ENCODE measurements at regions not wholly inside any gene's neighbourhood (a gene's known extent, or its start where the extent isn't known, plus 50 kb on each side); places are given as distances from the start of the nearest gene placed in this dataset.
A peak's percentile ranks its signal among the peaks of the same experiment; 100 is the strongest.

DNA sequence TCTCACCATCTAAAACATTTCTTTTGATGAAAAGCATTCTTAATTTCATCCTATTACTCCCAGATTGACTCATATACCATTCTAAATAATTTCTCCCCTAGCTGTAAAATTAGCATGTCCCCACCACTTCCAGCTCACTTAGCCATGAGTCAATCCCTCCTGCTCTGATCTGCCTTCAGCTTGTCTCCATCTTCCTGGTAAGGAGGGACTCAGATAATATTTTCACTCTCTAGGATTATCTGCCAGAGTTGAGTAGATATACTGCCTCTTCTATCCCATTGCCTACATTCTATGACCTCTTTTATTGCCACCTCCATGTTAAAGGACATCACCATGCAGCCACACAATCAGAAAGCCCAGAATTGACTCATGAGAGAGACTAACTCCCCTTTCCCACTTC lies 348.8 kb upstream of the POU3F2 start:
- DNase-seq: no peak

DNA sequence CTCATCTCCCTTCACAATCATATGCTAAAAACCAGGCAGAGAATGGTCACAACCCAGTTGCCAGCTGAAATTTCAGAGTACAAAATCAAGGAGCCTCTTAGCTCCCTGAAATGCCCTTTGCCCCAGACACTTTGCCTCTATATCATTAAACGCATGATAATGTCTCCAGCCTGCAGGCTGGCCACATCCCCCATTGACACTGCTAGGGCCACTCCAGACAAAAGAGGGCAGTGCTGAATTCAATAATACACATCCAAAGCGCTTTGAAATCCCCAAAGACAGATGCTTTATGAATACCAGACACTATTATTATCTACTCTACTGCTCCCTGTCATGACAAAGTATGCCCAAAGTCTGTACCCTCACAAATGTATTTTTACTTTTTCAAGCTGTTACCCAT lies 348.3 kb upstream of the POU3F2 start:
- no peak for DNase-seq

DNA sequence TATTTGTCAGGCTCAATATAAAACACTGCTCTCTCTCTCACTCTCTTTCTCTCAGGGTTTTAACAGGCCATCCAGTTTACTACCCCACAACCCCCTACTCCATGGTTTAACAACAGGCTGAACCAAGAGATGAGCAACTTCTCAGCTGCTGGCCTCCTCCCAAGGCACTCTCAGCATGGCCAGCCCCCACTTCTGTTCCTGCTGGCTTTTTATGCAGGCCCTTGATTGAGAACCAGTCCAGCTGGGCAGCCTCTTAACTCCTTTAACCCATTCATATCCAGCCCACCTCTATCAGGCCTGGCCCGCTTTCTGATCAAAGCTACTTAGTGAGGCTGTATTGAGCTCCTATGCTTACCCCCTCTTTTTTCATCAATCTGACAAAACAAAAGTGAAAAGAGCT lies 346.8 kb upstream of the POU3F2 start:
- DNase-seq: no peak

DNA sequence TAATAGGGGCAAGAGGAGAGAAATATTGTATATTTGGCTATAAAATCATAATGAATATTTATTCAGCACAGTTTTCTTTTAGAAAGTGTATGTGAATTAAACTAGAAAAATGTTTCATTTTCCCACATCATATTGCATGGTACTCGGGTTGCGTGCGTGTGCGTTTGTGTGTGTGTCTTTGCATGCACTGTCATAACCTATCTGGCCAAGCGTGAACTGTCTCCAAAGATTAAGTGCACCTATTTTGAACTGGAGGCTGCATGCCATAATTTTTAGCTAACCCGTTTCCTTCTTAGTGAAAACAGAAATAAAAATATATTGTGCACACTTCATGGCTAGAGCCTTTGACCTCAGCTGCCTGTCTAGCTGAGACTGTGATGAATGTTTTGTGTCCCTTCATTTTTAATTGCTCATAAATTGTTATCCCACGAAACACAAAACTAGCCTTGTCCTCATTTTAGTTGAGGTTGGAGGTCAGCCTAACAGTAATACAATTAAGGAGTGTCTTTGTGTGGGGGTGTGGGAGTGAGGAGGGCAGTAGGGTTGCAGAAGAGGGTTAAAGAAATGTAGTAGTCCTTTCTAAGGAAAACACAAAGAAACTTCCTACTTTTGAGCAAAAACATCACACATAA lies 336.1 kb upstream of the POU3F2 start:
- DNase-seq: no peak

DNA sequence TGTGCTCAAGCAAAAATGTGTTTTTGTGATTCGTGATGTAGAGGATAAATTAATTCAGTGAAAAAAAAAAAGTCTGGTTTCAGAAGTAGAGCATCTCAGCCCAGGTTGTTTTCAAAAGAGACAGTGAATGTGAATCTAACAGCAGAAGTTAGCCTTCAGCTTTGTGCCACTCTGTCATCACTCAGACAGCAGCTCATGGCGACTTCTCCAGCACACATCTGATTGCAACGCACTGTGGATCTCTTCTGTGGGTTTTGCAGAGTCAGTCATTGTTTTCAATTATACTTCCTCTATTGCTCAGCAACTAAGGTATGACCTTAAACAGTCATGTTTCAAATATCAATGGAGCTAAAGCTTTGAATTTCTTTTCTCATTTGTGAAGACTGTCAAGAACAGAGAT lies 335.5 kb upstream of the POU3F2 start:
- no peak for DNase-seq

DNA sequence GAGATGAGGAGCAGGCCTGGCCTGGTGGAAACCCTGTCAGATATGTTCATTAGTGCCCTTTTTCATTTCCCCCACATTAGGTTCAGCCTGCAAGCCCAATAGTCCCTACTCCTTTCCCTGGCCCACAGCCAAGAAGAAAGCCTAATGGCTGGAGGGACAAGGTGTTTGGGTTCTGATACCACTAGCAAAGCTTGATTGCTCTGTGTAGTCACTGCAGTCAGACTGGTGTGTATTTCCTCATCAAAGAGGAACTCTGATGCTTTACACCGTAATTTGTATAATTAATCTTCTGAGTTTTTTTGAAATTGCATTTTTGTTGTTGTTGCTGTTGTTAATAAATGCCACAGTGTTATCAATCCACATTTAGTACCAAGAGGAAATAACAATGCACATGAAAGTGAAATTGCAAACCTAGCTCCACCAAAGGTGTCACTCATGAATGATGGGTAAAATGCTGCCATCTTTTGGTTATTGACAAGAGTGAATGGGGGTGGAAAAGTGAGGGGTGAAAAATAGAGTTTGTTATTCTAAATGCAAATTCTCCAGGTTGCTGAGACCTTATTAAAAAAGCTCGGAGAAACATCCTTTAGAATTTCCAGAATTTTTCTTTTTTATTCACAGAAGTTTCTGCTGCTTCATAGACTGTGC lies 320.2 kb upstream of the POU3F2 start:
- DNase-seq: no peak

DNA sequence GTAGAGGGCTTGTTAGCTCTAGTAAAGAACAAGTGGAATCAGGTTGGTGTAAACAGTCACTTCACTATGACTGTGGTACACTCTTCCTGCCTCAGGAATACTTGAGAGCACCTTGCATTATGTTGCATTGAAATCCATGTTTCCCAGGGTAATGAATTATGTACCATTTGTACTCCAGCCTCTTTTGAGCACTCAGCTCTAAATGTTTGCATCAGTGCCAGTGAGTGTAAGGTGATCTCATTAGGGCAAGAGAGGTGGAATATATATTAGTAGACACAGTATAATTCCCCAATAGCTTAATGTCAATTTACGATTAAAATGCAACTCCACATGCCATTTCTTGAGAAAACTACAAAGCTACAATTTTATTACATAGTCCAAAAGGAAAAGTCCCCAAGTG lies 319.6 kb upstream of the POU3F2 start:
- DNase-seq: peak; percentile 64

DNA sequence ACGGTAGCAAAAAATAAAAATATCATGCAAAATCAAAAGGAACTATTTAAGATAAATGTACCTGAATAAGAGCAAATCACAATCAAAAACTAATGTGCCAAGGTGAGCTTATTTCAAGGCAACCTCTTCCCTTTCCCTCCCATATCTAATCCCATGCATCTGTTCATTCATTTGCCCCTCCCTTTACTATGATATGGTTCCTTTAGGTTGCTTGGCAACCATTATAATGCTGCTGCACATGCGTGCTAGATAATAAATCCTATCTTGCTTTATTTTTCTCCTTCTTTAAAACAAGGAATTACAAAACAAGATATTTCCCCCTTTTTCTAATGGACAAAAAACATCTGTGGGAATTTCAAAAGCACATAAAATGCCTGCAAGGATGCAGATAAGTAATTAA lies 318.2 kb upstream of the POU3F2 start:
- no peak for DNase-seq

DNA sequence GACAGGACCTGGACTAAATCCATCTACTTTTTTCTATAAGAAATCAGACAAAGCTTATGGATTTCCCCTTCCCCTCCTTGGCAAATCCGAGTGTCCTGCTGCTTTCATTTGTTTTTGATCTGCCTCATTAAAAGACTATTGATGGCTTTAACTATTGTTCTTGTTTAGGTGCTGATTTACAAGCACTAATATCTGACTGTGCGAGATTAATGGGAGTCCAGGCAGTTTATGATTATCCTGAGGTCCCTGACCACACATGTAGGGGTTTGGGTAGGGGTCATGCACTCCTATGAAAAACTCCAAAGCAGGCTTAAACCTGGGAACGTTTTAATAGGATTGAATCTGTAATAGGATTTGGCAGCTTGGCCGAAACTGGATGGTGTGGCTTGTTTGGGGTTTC lies 317.5 kb upstream of the POU3F2 start:
- no peak for DNase-seq

DNA sequence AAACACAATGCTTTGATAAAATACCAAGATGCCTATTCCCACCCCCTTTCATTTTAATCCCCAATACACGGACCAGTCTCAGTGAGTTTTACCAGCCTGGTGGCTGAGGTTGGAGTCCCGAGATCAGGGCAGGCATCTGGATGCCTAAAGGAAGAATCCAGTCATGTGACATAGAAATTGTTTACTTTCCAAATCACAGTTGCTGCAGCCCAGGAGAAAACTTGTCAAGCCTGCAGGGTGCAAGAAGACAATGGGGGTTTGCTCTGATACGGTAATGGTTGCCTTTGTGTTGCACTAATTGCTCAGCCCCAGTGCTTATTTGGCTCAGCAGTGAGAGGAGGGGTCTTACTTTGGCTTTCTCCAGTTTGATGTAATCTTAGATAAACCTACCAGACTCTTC lies 308.5 kb upstream of the POU3F2 start:
- DNase-seq: no peak

DNA sequence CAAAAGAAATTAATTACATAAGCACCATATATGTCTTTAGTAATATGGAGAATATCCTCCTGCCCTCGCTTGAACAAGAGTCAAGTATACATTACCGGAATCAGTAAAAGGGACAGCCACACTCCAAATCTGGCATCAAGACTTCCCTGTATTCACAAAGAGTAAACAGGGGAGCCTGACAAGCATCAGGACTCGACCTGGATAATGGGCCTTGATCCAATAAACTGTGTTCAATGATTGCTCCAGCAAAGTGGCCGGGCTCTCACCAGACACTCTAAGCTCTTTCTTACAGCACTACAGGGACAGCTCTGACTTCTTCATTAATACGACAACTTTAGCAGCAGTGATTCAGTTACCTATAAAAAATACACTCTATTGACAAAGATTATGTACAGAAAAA lies 307.9 kb upstream of the POU3F2 start:
- peak; percentile 61 for DNase-seq

DNA sequence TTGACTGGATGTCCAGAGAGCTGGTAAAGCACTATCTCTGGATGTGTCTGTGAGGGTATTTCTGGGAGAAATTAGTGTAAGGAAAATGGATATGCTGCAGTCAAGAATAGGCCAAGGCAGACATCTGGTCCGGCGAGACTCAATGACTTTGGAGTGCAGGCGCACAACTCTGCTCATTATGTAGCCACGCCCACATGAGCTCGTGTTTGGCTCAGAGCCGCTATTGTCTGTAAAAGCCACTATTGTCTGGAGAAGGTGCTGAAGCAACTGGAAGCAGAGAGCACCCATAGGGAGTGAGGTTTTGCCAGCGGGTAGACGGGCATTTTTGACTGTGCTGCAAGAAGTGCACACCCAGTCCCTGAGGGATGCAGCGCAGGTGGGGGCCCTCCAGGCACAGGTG lies 305.0 kb upstream of the POU3F2 start:
- no peak for DNase-seq

DNA sequence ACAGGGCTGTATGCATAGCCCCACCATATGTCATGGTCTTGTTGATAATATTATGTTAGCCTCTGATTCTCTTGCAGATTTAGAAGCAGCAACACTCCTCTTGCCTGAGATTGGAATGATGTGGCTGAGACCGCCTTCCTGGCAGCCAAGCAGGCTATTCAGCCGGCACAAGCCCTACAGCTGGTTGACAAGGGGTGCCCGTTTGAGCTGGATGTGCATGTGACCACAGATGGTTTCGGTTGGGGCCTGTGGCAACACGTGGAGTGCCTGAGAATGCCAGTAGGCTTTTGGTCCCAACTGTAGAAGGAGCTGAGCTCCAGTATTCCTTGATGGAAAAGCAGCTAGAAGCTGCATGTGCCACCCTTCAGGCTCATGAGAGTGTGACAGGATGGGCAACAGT lies 303.6 kb upstream of the POU3F2 start:
- no peak for DNase-seq

DNA sequence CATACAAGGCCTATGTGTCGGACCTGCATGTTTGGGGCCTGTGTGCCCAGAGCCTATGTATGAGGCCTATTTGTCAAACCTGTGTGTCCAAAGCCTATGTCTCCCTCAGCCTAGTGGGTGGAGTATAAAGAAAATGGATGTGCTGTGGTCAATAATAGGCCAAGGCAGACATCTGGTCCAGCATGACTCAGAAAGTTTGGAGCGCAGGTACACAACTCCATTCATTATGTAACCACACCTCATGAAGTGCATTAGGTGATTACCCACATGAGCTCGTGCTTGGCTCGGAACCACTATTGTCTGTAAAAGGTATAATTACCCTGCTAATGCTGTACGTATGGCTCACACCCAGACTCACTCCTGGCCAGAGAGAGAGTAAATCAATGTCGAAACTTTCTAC lies 302.4 kb upstream of the POU3F2 start:
- no peak for DNase-seq

DNA sequence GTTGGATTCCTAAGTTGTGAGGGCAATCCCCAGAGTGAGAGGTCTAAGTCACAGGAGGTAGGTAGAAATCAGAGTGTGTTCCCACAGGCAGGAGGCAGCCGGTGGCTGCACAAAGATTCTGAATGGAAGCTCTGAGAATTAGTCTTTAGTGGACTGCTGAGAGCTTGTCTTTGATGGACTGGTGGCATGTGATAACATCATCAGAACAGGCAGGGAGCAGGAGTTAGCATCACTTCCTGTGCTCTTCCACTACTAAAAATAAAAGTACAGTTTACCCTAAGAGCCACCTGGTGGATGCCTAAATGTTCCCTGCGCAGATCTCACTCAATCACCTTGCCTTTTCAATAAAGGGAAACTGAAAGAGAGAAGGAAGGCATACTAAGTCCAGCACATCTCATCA lies 294.6 kb upstream of the POU3F2 start:
- no peak for DNase-seq

DNA sequence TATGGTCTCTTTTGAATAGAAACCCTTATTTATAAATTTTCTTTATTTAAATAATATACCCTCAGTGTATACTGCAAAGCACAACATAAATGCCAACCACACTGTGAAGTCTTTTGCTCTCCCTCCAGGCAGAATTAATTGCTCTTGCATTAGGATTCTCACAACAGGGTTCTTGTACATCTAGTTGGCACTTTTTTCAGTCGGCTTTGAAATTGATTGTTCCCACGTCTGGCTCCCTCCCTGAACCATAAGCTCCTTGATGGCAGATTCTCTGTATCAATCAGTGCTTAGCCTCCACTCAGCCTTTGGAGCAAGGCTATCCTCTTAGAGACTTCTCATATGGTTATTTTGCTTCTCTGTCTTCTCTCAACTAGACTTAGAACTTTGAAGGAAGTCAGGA lies 288.0 kb upstream of the POU3F2 start:
- DNase-seq: no peak

DNA sequence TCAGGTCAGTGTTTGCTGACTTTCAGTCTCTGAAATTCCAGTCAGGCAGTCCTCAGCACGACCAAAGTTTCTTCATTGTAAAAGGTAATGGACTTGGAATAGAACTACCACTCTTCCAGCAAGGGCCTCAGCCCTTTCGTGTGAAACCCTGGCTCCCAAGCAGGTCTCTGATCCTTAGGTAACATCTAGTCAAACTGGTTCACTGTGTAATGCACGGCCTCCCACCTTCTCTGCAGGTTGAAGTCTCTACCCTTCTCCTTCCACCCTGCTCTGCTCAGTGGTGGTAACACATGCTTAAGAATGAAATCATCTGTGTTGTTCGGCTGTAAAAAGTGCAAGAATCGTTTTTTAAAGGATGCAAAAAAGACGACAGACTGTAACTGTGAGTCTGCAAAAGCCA lies 287.2 kb upstream of the POU3F2 start:
- no peak for DNase-seq

DNA sequence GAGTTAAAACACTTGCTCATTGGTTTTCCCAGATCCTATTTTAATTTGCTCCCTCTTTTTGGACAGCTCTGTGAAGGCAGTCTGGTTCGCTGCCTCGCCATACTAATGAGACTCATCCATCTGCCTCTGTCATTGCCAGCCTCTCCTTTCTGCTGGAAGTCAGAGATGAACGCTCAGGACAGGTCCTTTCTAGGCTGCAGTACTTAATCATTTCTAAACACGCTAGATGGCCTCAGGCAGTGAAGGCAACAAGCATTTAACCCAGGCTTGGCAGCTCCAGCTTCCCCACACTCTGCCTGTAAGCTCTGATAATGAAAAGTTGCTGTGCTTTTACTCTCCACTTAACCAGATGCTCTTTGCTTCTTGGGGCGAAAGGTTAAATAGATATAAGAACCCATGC lies 286.7 kb upstream of the POU3F2 start:
- no peak for DNase-seq

DNA sequence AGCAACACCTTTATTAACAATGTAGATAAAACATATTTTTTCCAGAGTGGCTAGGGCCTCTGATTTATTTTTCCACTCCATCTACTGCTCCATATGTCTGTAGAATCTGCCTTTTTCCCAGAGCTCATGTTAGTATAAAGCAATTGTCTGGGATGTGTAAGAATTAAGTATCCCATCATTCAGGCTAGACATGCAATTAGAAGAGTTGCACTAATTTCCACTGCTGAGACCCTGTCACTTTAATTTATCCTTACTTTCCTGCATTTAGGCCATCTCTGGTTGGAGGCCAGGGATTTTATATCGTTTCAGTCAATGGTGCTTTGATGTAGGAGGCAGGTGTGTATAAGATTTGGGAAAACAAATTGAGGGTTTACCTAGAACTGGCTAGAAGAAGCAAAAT lies 286.1 kb upstream of the POU3F2 start:
- DNase-seq: no peak

DNA sequence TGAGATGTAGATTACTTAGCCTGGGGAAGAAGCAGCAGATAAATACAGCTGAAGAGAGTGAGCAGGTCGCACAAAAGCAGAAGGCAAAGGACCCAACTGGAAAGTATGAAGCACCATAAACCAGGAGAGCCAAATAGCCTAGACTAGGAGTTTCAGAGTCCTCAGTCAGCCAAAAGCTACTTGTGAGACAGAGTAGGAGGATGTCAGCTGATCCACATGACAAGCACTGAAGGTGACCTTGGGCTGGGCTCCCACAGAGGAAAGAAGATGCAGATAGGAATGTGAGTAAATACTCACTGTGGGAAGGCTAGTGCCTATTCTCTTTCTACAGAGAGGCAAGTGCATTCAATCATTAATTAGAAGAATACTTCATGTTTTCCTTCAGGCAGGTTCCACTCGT lies 274.0 kb upstream of the POU3F2 start:
- DNase-seq: no peak

DNA sequence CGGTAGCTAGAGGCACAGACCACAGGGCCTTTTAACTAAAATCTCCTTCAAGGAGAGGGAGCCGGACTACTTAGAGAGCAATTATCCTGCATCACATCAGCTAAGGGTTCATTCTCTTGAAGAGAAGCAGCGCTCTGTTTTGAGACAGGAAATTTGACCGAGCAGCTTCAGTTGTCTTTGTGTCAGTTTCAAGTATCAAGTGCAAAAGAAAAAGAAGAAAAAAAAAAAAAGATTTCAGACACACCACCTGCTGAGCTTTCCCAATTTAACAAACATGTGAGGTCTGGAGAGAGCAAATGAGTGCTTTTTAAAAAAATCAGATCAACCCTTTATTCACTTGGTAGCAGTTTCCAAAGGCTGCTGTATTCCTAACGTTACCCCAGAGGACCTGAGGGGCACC lies 273.5 kb upstream of the POU3F2 start:
- DNase-seq: no peak

DNA sequence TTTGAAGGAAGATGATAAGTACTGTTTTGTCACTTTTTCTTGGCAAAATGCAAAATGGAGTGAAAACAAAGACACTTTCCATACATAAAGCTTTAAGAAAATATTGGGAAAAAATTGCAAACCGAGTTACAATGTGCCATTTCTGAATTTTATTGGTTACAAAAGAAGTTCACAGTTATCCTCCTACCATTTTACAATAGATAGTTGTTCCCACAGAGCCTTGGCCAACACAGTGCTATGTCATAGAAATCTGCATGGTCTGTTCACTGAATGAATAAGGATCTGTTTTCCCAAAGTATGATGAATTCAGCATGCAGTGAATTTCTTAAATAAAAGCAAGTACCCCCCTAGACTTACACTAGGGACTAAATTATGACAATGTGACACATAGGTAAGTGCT lies 268.2 kb upstream of the POU3F2 start:
- no peak for DNase-seq

DNA sequence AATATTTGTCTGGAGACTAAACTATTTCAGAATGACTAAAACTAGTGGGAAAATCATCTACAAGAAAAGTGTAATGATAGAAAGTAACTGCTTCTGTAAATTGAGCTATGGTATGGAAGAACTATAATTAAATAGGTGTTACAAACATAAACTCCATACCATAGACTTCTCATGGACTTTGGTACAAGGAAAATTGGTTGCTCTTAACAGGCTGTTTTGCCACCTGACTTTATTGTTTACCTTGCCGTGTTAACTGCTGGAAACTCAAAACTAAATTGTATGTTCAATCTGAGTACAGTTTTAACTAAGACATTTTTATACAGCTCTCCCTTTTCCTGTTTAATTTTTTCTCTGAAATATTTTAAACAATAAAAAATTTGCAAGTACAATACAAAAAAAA lies 261.8 kb upstream of the POU3F2 start:
- no peak for DNase-seq

DNA sequence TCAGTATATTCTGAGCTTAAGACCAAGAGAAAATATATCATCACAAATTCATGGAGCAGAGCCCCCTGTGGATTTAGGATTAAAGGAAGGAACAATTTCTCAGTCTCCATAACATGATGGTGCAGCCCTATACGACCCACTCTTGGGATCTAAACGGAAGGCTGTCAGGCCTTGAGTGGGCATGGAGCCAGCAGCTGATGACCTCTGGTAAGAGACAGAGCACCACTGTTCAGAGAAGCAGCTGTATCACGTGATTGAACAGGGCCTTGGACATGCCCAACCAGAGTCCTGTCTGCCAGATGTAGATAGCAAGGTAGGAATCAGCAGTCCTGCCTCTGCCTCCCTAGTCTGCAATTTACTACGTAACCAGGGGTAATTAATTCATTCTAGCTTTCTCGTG lies 259.4 kb upstream of the POU3F2 start:
- no peak for DNase-seq

DNA sequence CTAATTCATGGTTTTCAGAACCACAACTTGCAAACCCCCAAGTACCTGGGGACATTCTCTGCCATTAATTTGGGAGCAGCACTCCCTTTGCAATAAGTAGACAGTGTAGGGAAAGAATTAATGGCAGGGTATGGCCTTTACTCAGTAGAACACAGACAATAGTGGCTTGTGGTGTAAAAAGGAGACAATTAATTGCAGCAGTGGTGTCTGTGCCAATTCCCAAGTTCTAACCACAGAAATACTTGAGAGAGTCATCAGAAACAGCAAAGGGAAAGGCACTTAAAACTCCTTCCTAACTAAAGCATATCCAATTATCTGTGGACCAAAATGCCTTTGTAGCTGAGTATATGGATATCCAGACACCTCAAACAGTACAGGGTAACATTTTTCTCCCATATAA lies 257.6 kb upstream of the POU3F2 start:
- DNase-seq: no peak

DNA sequence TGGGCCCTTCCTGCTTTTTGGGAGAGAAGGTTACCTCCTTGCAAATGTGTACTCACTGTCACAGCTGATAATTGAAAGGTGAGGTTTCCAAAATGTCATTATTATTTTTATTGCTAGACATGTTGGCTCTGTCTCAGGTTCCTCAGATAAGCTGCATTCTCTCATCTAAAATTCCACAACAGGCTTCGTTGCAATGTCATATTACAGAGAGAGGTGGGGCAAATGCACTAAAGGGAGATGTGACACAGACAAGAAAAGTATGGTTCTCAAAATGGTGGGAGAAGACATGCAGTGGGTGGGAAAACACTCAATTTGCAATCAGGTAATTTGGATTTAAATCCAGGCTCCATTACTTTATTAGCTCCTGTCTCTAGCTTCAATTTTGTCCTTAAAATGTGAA lies 256.4 kb upstream of the POU3F2 start:
- no peak for DNase-seq

Measured in NCI-H1105 (cell line).